Heart left ventricle (tissue), 16 donors: ENCODE measurements at regions not wholly inside any gene's neighbourhood (a gene's known extent, or its start where the extent isn't known, plus 50 kb on each side); places are given as distances from the start of the nearest gene placed in this dataset.

Experiments used
- ATAC-seq, 4 donors: fragments of 200-7000 bp; cut with Tn5 transposase; one replicate each; pipeline ENCODE4 v1.9.1; 2020 to 2022; ENCODE audit warnings: moderate library complexity in 4 of 4, mild to moderate bottlenecking in 3 of 4, moderate number of reproducible peaks in 1 of 4
- DNase-seq, 5 donors: peaks; one replicate each; pipeline ENCODE4 v3.0.0-alpha.2; 2020
- H3K27ac ChIP-seq, 12 donors: fragments of 200-600 bp; sonication (generic) in 4 of 12; one replicate each; pipeline versions ENCODE4 v1.5.0 to v1.8.0; 2016 to 2022; ENCODE audit warnings: mild to moderate bottlenecking in 2 of 12
- H3K27me3 ChIP-seq, 9 donors: fragments of 200-600 bp; sonication (generic) in 2 of 9; one replicate each; pipeline versions ENCODE4 v1.5.1 to v1.8.0; 2016 to 2022; ENCODE audit warnings: mild to moderate bottlenecking in 3 of 9
- H3K36me3 ChIP-seq, 9 donors: fragments of 200-600 bp; sonication (generic) in 2 of 9; one replicate each; pipeline versions ENCODE4 v1.5.0 to v1.8.0; 2018 to 2022; ENCODE audit warnings: mild to moderate bottlenecking in 2 of 9
- H3K4me1 ChIP-seq, 12 donors: fragments of 200-600 bp; sonication (generic) in 4 of 12; one replicate each; pipeline versions ENCODE4 v1.5.0 to v1.8.0; 2016 to 2022; ENCODE audit warnings: mild to moderate bottlenecking in 3 of 12
- H3K4me3 ChIP-seq, 12 donors: fragments of 200-600 bp; sonication (generic) in 4 of 12; one replicate each; pipeline versions ENCODE4 v1.5.0 to v1.8.0; 2017 to 2022; ENCODE audit warnings: mild to moderate bottlenecking in 9 of 12, moderate library complexity in 4 of 12
- H3K9me3 ChIP-seq, 12 donors: fragments of 200-600 bp; sonication (generic) in 4 of 12; one replicate each; pipeline versions ENCODE4 v1.5.0 to v1.8.0; 2016 to 2022; ENCODE audit warnings: mild to moderate bottlenecking in 1 of 12
- POLR2A ChIP-seq, 2 donors: fragments of 450-650 bp; IDR thresholded peaks; one replicate each; pipeline ENCODE4 v1.6.1; 2017; ENCODE audit warnings: antibody characterized with exemption in 2 of 2, mild to moderate bottlenecking in 2 of 2, moderate library complexity in 2 of 2
- WGBS, 4 donors: extraction: QIAGEN DNeasy Blood & Tissue Kit in 2 of 4; methylation state at CpG; one replicate each; pipeline versions ENCODE4 v1.1.5 to v1.1.7; 2013 to 2018; 5-methylcytosine and 5-hydroxymethylcytosine counted together
- intact Hi-C, 10 donors: fragments of 100-400 bp; cut with DNase I; formaldehyde crosslinking; loops; one replicate each; pipeline versions ENCODE4 v1.11.1 to v1.14.2; 2022
- TF ChIP-seq, protein P1 (sequence below), 12 donors: fragments of 200-600 bp; sonication (generic) in 4 of 12; IDR thresholded peaks; one replicate each; pipeline versions ENCODE4 v1.5.0 to v1.8.0; 2018 to 2022; ENCODE audit warnings: antibody characterized with exemption in 12 of 12, mild to moderate bottlenecking in 5 of 12
- donor health status: ischemic (EF 13 %, LVEDD 7.1; RV severe dilation, severe dysfunction).
- donor health status: healthy with polysubstance abuse.
- donor health status: DM: no; HTN: yes; CAD: no.
- donor health status: DM: no; HTN: no; CAD: no.
- donor health status: ischemic (EF 25% LVEDD 6.9; RV normal size, moderate dysfunction).
- donor health status: ischemic (EF 25% LVEDD 5.7; RV mildly dilated, moderate dysfunction).
- donor health status: healthy.
- donor health status: DM: yes; HTN: yes; CAD: no.
- donor health status: ischemic (EF 35%, LVEDD 5.7; RV mildly dilated, moderate dysfunction).
- donor health status: nonischemic (EF 11% LVEDD 7.7; RV severe dilation, severe dysfunction).
- donor health status: DM: yes; HTN: yes; CAD: no.
- donor health status: PGD.
- donor health status: ischemic (EF 29% LVEDD 5.4; RV normal size, mild dysfunction).
- donor health status: nonischemic (EF 23%, LVEDD 6.1; RV moderate dilation, normal function).

DNA sequence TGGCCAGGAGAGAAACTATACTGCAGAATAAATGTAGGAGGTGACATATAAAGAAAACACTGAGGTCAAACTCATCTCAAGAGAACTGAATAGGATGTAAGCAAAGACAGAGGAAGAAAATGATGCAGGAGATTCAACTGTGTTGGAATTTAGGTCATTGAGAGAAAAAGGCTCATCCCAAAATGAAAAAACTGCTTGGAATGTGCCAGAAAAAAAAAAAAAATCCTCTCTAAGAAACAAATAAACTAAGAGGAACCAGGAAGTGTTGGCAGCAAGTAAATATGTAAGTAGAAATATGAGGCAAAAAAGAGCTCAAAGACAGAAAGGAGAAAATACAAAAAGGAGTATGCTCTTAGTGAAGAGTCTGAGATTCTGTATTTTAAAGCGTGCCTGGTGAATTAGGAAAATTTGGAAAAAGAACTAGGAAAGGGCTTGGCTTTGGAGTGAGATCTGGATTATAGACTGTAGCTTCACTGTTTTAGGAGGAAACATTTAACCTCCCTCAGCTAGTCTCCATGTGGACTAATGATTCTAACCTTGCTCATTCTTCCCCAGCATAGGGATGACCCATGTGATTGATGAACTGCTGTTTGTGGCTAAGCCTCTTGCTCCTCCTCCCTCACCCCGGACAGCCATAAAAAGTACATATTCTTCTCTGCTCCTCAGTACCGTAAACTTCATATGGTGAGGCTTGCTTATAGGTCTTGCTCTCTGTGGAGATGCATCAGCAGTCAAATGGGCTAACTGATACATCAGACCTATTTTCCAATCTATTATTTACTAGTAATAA lies 185.6 kb upstream of the POU5F2 start:
- no peak overlapping the region for H3K4me3 ChIP-seq
- ATAC-seq (no peak), DNase-seq (no peak)
- H3K9me3 ChIP-seq = no peaks in the 10 kb centered on the region
- peaks cover 0 to 3% (median 0%) of the 10 kb centered on the region in 12 donors for H3K4me1 ChIP-seq
- H3K27ac ChIP-seq = no peak overlapping the region
- intact Hi-C loops = loop anchor here in 1 of 10 donors (10.0 kb wide), 1 partner anchor 178 kb away; no protein-coding TSS in a partner anchor
- no peaks in the 10 kb centered on the region for H3K27me3 ChIP-seq
- no peaks in the 10 kb centered on the region for H3K36me3 ChIP-seq
- TF ChIP-seq POLR2A (IDR thresholded peaks at IDR 0.05) = no peak
- TF ChIP-seq, protein P1, sequence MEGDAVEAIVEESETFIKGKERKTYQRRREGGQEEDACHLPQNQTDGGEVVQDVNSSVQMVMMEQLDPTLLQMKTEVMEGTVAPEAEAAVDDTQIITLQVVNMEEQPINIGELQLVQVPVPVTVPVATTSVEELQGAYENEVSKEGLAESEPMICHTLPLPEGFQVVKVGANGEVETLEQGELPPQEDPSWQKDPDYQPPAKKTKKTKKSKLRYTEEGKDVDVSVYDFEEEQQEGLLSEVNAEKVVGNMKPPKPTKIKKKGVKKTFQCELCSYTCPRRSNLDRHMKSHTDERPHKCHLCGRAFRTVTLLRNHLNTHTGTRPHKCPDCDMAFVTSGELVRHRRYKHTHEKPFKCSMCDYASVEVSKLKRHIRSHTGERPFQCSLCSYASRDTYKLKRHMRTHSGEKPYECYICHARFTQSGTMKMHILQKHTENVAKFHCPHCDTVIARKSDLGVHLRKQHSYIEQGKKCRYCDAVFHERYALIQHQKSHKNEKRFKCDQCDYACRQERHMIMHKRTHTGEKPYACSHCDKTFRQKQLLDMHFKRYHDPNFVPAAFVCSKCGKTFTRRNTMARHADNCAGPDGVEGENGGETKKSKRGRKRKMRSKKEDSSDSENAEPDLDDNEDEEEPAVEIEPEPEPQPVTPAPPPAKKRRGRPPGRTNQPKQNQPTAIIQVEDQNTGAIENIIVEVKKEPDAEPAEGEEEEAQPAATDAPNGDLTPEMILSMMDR (IDR thresholded peaks at IDR 0.05) = no peak
- WGBS, 4 donors = 85 to 90% (median 88%) methylated on average over 3 of the region's 3 CpGs

DNA sequence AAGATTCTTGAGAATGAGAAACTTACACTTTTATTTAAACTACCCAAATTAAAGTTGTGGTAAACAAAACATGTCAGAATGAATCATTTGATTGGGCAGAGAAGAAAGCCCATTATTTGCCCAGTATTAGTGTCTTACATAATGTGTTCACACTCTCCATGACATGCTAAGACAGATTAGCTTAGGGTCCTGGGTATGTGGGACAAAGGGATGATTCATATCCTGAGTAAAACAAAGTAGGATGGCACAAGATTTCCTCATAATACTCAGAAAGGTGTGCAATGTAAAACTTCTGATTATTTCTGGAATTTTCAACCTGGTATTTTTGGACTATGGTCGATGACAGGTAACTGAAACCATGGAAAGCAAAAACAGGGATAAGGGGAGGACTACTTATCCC lies 183.9 kb upstream of the POU5F2 start:
- DNase-seq (no peak), ATAC-seq (no peak)
- TF ChIP-seq, protein P1 (IDR thresholded peaks at IDR 0.05) = no peak
- TF ChIP-seq POLR2A (IDR thresholded peaks at IDR 0.05) = no peak
- no peaks in the 10 kb centered on the region for H3K36me3 ChIP-seq
- 92 to 98% (median 96%) methylated on average over 1 of the region's 1 CpG for WGBS, 4 donors
- no peaks in the 10 kb centered on the region for H3K9me3 ChIP-seq
- H3K4me1 ChIP-seq = peaks cover 0 to 3% (median 0%) of the 10 kb centered on the region in 12 donors
- intact Hi-C loops = loop anchor here in 1 of 10 donors (10.0 kb wide), 1 partner anchor 179 kb away; no protein-coding TSS in a partner anchor
- no peaks in the 10 kb centered on the region for H3K27me3 ChIP-seq
- no peak overlapping the region for H3K4me3 ChIP-seq
- no peak overlapping the region for H3K27ac ChIP-seq

DNA sequence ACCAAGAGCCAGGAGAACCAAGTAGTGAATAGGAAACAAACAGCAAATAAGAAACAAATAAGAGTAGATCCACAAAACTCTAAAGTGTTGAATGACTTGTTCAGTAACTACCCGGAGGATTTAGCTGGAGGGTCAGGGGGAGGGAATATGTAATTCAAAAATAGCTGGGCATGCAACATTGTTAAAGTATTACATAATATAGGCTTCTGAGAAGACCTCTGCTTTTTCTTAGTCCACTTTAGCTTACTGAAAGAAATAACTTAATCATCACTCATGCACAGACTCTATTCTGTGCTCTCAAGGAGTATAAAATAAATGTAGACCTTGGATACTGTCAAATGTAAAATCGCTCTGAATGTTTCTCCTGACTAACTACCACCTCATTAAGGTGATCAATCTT lies 183.2 kb upstream of the POU5F2 start:
- H3K27me3 ChIP-seq = no peaks in the 10 kb centered on the region
- ATAC-seq = no peak
- H3K4me3 ChIP-seq = no peak overlapping the region
- 83 to 90% (median 85%) methylated on average over 2 of the region's 2 CpGs for WGBS, 4 donors
- TF ChIP-seq, protein P1 (IDR thresholded peaks at IDR 0.05) = no peak
- no peak for TF ChIP-seq POLR2A (IDR thresholded peaks at IDR 0.05)
- no peak for DNase-seq
- intact Hi-C loops = loop anchor here in 1 of 10 donors (10.0 kb wide), 1 partner anchor 180 kb away; no protein-coding TSS in a partner anchor
- H3K4me1 ChIP-seq = peaks cover 0 to 3% (median 0%) of the 10 kb centered on the region in 12 donors
- H3K36me3 ChIP-seq = no peaks in the 10 kb centered on the region
- no peak overlapping the region for H3K27ac ChIP-seq
- H3K9me3 ChIP-seq = no peaks in the 10 kb centered on the region

GRCh38 chr5:93922551-93922950 lies 181.2 kb upstream of the POU5F2 start:
- Histone ChIP-seq H3K27ac (no peak overlapping the region), H3K9me3 (no peaks in the 10 kb centered on the region), H3K27me3 (no peaks in the 10 kb centered on the region), H3K4me1 (peaks cover 0 to 3% (median 0%) of the 10 kb centered on the region in 12 donors), H3K4me3 (no peak overlapping the region), H3K36me3 (no peaks in the 10 kb centered on the region)
- no peak for TF ChIP-seq POLR2A (IDR thresholded peaks at IDR 0.05)
- TF ChIP-seq, protein P1 (IDR thresholded peaks at IDR 0.05) = no peak
- WGBS, 4 donors = 84 to 96% (median 92%) methylated on average over 4 to 5 of the region's 5 CpGs
- intact Hi-C loops = loop anchor here in 1 of 10 donors (10.0 kb wide), 1 partner anchor 182 kb away; no protein-coding TSS in a partner anchor
- no peak for ATAC-seq
- DNase-seq = no peak
